GM23338 (cell line): ENCODE measurements at regions not wholly inside any gene's neighbourhood (a gene's known extent, or its start where the extent isn't known, plus 50 kb on each side); places are given as distances from the start of the nearest gene placed in this dataset.
A peak's percentile ranks its signal among the peaks of the same experiment; 100 is the strongest.

Source experiments
- ATAC-seq: fragments of 200-7000 bp; cut with Tn5 transposase; 3 replicates; pipeline ENCODE4 v1.9.1; 2020
- DNase-seq: peaks from one replicate; pipeline ENCODE4 v3.0.0-alpha.2; 2015; ENCODE audit warnings: low spot score
- H2AFZ ChIP-seq: fragments of 200-600 bp; sonication (generic); 2 replicates; pipeline ENCODE4 v1.8.0; 2016; ENCODE audit warnings: antibody characterized with exemption, mild to moderate bottlenecking, moderate library complexity
- H3F3A ChIP-seq: fragments of 200-600 bp; sonication (generic); replicated peaks from 2 replicates; pipeline ENCODE4 v1.8.0; 2017; ENCODE audit warnings: antibody characterized with exemption, mixed run types, low read depth
- H3K27ac ChIP-seq: fragments of 200-600 bp; sonication (generic); 2 replicates; pipeline ENCODE4 v1.6.1; 2016; ENCODE audit warnings: low read depth
- H3K27me3 ChIP-seq: fragments of 200-600 bp; sonication (generic); 2 replicates; pipeline ENCODE4 v1.8.0; 2016; ENCODE audit warnings: mild to moderate bottlenecking, mixed run types, moderate library complexity; ENCODE audit not compliant: insufficient read depth
- H3K36me3 ChIP-seq: fragments of 200-600 bp; sonication (generic); 2 replicates; pipeline ENCODE4 v1.8.0; 2016; ENCODE audit warnings: mild to moderate bottlenecking; ENCODE audit not compliant: insufficient read depth
- H3K4me1 ChIP-seq: fragments of 200-600 bp; sonication (generic); 2 replicates; pipeline ENCODE4 v1.8.0; 2016; ENCODE audit warnings: mild to moderate bottlenecking, moderate library complexity; ENCODE audit not compliant: insufficient read depth
- H3K4me2 ChIP-seq: fragments of 200-600 bp; sonication (generic); 2 replicates; pipeline ENCODE4 v1.7.1; 2017; ENCODE audit warnings: mixed run types
- H3K4me3 ChIP-seq: fragments of 200-600 bp; sonication (generic); 2 replicates; pipeline ENCODE4 v1.6.1; 2016; ENCODE audit warnings: mixed run types
- H3K79me2 ChIP-seq: fragments of 200-600 bp; sonication (generic); replicated peaks from 2 replicates; pipeline ENCODE4 v1.8.0; 2017; ENCODE audit warnings: mild to moderate bottlenecking; ENCODE audit not compliant: insufficient read depth
- H3K9me2 ChIP-seq: fragments of 200-600 bp; sonication (generic); 2 replicates; pipeline ENCODE4 v1.8.0; 2017; ENCODE audit not compliant: insufficient read depth
- H4K20me1 ChIP-seq: fragments of 200-600 bp; sonication (generic); replicated peaks from 2 replicates; pipeline ENCODE4 v1.8.0; 2017; ENCODE audit warnings: mild to moderate bottlenecking; ENCODE audit not compliant: insufficient read depth
- H3K27ac Mint-ChIP-seq: 2 replicates; pipeline ENCODE4 v1.8.0; 2020; ENCODE audit warnings: inconsistent platforms, mild to moderate bottlenecking, moderate library complexity, mixed read lengths
- H3K27me3 Mint-ChIP-seq: 3 replicates; pipeline ENCODE4 v1.8.0; 2022; ENCODE audit warnings: low read depth, mild to moderate bottlenecking, moderate library complexity, mixed read lengths, inconsistent platforms; ENCODE audit not compliant: insufficient read depth, poor library complexity
- H3K36me3 Mint-ChIP-seq: 3 replicates; pipeline ENCODE4 v1.8.0; 2021; ENCODE audit warnings: low read depth, mild to moderate bottlenecking, inconsistent platforms, moderate library complexity, mixed read lengths
- H3K4me1 Mint-ChIP-seq: 3 replicates; pipeline ENCODE4 v1.8.0; 2020; ENCODE audit warnings: mild to moderate bottlenecking, inconsistent platforms, mixed read lengths
- H3K4me3 Mint-ChIP-seq: 3 replicates; pipeline ENCODE4 v1.8.0; 2021; ENCODE audit warnings: moderate library complexity, mild to moderate bottlenecking, inconsistent platforms, mixed read lengths
- H3K9me3 Mint-ChIP-seq: 3 replicates; pipeline ENCODE4 v1.8.0; 2020; ENCODE audit warnings: moderate library complexity, mild to moderate bottlenecking, inconsistent platforms, mixed read lengths
- CREB1 ChIP-seq: fragments of 250-450 bp; sonication (Bioruptor Pico); IDR thresholded peaks from 2 replicates; pipeline ENCODE4 v1.5.0; 2020; ENCODE audit warnings: low read depth, mild to moderate bottlenecking, moderate library complexity
- EZH2phosphoT487 ChIP-seq: fragments of 200-600 bp; sonication (generic); IDR thresholded peaks from one replicate; pipeline ENCODE4 v1.8.1; 2018; ENCODE audit warnings: antibody characterized with exemption; ENCODE audit not compliant: unreplicated experiment
- POLR2AphosphoS5 ChIP-seq: IDR thresholded peaks from 2 replicates; pipeline ENCODE4 v1.6.1; 2016; ENCODE audit warnings: antibody characterized with exemption, low read depth
- STAT1 ChIP-seq: IDR thresholded peaks from one replicate; pipeline ENCODE4 v1.6.1; 2016; ENCODE audit warnings: antibody characterized with exemption; ENCODE audit not compliant: unreplicated experiment
- ZNF462 ChIP-seq: fragments of 250-450 bp; sonication (Bioruptor Pico); IDR thresholded peaks from 2 replicates; pipeline ENCODE4 v1.5.0; 2020; ENCODE audit warnings: mild to moderate bottlenecking, moderate library complexity
- TF ChIP-seq, protein P1 (sequence below): IDR thresholded peaks from one replicate; pipeline ENCODE4 v1.6.1; 2018; ENCODE audit warnings: antibody characterized with exemption; ENCODE audit not compliant: unreplicated experiment

- H3K36me3 ChIP-seq, result no peaks in the 10 kb centered on the region
- Mint-ChIP-seq H3K27ac (peak overlapping the region; percentile 54; the same call in 1 of the 2 replicates), H3K4me1 (peaks cover 49% of the 10 kb centered on the region), H3K4me3 (no peak overlapping the region), H3K9me3 (no peaks in the 10 kb centered on the region), H3K36me3 (peaks cover 7% of the 10 kb centered on the region; the same call in 1 of the 3 replicates), H3K27me3 (peaks cover 1% of the 10 kb centered on the region)
- no peak overlapping the region for H3K4me3 ChIP-seq
- H4K20me1 ChIP-seq, result no peaks in the 10 kb centered on the region
- peaks cover 3% of the 10 kb centered on the region; the same call in 1 of the 2 replicates for H3F3A ChIP-seq
- no peaks in the 10 kb centered on the region for H3K27me3 ChIP-seq
- no peak for DNase-seq
- H2AFZ ChIP-seq, result no peak overlapping the region
- H3K79me2 ChIP-seq, result no peaks in the 10 kb centered on the region
- no peak for ATAC-seq
- no peak for TF ChIP-seq ZNF462
- no peak for TF ChIP-seq EZH2phosphoT487
- TF ChIP-seq POLR2AphosphoS5, result no peak
- TF ChIP-seq CREB1 (CRISPR knock-in tag), result no peak
- TF ChIP-seq, protein P1, sequence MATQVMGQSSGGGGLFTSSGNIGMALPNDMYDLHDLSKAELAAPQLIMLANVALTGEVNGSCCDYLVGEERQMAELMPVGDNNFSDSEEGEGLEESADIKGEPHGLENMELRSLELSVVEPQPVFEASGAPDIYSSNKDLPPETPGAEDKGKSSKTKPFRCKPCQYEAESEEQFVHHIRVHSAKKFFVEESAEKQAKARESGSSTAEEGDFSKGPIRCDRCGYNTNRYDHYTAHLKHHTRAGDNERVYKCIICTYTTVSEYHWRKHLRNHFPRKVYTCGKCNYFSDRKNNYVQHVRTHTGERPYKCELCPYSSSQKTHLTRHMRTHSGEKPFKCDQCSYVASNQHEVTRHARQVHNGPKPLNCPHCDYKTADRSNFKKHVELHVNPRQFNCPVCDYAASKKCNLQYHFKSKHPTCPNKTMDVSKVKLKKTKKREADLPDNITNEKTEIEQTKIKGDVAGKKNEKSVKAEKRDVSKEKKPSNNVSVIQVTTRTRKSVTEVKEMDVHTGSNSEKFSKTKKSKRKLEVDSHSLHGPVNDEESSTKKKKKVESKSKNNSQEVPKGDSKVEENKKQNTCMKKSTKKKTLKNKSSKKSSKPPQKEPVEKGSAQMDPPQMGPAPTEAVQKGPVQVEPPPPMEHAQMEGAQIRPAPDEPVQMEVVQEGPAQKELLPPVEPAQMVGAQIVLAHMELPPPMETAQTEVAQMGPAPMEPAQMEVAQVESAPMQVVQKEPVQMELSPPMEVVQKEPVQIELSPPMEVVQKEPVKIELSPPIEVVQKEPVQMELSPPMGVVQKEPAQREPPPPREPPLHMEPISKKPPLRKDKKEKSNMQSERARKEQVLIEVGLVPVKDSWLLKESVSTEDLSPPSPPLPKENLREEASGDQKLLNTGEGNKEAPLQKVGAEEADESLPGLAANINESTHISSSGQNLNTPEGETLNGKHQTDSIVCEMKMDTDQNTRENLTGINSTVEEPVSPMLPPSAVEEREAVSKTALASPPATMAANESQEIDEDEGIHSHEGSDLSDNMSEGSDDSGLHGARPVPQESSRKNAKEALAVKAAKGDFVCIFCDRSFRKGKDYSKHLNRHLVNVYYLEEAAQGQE, result no peak
- TF ChIP-seq STAT1, result no peak
- H3K4me2 ChIP-seq, result no peak overlapping the region
- peaks cover 18% of the 10 kb centered on the region for H3K9me2 ChIP-seq
- no peak overlapping the region for H3K27ac ChIP-seq
- H3K4me1 ChIP-seq, result peaks cover 41% of the 10 kb centered on the region
Measured at GRCh38 chr6:85008296-85009009, 244.1 kb upstream of the TBX18 start.
